Osteocyte (in vitro differentiated cells): ENCODE measurements at regions not wholly inside any gene's neighbourhood (a gene's known extent, or its start where the extent isn't known, plus 50 kb on each side); places are given as distances from the start of the nearest gene placed in this dataset.

Source experiments
- DNase-seq: peaks from one replicate; pipeline ENCODE4 v3.0.0; 2021; ENCODE audit warnings: mixed read lengths; ENCODE audit not compliant: unreplicated experiment; ENCODE audit errors: extremely low spot score
- H3K27ac Mint-ChIP-seq: one replicate; pipeline ENCODE4 v1.8.0; 2021; ENCODE audit warnings: mild to moderate bottlenecking, mixed read lengths; ENCODE audit not compliant: unreplicated experiment
- H3K27me3 Mint-ChIP-seq: one replicate; pipeline ENCODE4 v1.8.0; 2021; ENCODE audit warnings: mixed read lengths; ENCODE audit not compliant: unreplicated experiment
- H3K36me3 Mint-ChIP-seq: one replicate; pipeline ENCODE4 v1.8.0; 2021; ENCODE audit warnings: mixed read lengths; ENCODE audit not compliant: unreplicated experiment
- H3K4me1 Mint-ChIP-seq: one replicate; pipeline ENCODE4 v1.8.0; 2021; ENCODE audit warnings: mixed read lengths; ENCODE audit not compliant: unreplicated experiment
- H3K4me3 Mint-ChIP-seq: one replicate; pipeline ENCODE4 v1.8.0; 2021; ENCODE audit warnings: mild to moderate bottlenecking, moderate library complexity, mixed read lengths; ENCODE audit not compliant: unreplicated experiment
- H3K9me3 Mint-ChIP-seq: one replicate; pipeline ENCODE4 v1.8.0; 2021; ENCODE audit warnings: mixed read lengths; ENCODE audit not compliant: unreplicated experiment
- TF ChIP-seq, protein P1 (sequence below): fragments of 200-600 bp; sonication (generic); IDR thresholded peaks from 2 replicates; pipeline ENCODE4 v1.5.0; 2021; ENCODE audit warnings: antibody characterized with exemption, mild to moderate bottlenecking, moderate library complexity

DNA sequence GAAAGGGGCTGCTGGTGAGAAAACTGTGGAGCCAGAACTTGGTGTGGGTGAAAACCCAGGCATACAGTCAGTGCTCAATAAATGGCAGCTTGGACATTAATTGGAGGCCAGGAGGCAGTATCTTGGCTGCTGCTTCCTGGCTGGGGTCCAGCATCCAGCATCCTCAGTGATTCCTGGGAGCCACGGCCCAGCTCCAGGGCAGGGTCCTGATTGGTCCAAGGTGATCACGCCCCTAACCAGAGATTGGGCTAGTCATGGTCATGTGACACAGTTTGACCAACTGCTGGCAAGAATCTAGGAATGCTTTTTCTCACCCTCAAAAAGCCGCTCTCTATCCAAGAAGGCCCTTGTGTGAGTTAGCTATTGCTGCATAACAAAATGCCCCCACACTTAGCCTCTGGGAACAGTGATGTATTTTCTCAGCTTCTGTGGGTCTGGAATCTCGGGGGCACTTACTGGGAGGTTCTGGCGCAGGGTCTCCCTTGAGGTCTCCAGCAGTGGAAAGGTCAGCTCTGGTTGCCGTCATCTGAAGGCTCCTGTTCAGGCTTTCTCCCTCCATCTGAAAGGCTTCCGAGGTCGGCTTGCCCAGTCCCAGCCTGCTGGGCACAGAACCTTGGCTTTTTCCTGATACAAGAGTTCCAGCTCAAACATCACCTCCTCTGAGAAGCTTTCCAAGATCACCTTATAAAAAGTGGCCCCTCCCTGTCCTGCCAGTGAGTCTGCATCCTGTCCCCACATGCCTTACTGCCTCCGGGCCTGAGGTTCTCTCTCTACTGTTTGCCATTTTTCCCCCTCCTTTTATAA, 119.2 kb upstream of the NCOR2 start:
- no peak for DNase-seq
- peak overlapping the region; percentile 93 for H3K27ac Mint-ChIP-seq
- no peak overlapping the region for H3K4me3 Mint-ChIP-seq

DNA sequence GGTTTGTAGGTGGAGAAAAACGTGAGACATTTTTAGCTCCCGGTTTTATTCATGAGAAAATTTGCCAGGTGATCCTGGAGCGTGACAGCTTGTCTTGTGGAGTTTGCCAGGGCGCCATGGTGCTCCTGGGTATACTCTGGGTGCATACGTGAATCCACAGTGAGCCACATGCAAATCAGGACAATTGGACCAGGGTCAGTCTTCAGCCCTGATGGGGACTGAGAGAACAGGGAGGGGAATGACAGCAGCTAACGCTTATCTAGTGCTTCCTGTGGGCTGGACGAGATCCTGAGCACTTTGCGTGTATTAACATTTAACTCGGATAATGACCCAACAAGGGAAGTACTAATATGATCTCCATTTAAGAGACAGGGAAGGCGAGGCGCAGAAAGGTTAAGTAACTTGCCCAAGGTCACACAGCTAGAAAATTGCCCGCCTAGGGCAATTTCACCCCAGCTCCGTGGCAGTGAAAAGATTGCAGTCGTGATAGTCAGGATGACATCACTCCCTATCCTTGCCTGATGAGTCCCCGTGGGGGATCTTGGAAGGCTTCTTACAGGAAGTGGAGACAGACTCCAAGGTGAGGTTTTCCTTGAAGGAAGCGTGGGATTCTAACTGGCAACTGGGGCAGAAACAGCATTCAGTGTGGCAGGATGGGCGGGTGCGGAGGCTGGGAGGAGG, 118.4 kb upstream of the NCOR2 start:
- TF ChIP-seq, protein P1, sequence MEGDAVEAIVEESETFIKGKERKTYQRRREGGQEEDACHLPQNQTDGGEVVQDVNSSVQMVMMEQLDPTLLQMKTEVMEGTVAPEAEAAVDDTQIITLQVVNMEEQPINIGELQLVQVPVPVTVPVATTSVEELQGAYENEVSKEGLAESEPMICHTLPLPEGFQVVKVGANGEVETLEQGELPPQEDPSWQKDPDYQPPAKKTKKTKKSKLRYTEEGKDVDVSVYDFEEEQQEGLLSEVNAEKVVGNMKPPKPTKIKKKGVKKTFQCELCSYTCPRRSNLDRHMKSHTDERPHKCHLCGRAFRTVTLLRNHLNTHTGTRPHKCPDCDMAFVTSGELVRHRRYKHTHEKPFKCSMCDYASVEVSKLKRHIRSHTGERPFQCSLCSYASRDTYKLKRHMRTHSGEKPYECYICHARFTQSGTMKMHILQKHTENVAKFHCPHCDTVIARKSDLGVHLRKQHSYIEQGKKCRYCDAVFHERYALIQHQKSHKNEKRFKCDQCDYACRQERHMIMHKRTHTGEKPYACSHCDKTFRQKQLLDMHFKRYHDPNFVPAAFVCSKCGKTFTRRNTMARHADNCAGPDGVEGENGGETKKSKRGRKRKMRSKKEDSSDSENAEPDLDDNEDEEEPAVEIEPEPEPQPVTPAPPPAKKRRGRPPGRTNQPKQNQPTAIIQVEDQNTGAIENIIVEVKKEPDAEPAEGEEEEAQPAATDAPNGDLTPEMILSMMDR = no peak
- Mint-ChIP-seq H3K36me3 (no peaks in the 10 kb centered on the region), H3K4me1 (peaks cover 76% of the 10 kb centered on the region), H3K9me3 (no peaks in the 10 kb centered on the region), H3K27ac (peak overlapping the region; percentile 93), H3K4me3 (peak overlapping the region; percentile 59), H3K27me3 (no peaks in the 10 kb centered on the region)
- no peak for DNase-seq

More for the DNA sequence above, 119.2 kb upstream of the NCOR2 start:
- Mint-ChIP-seq H3K9me3 (no peaks in the 10 kb centered on the region), H3K4me1 (peaks cover 71% of the 10 kb centered on the region), H3K36me3 (no peaks in the 10 kb centered on the region), H3K27me3 (no peaks in the 10 kb centered on the region)
- TF ChIP-seq, protein P1 = no peak

- H3K9me3 Mint-ChIP-seq = no peaks in the 10 kb centered on the region
- DNase-seq = no peak
- peaks cover 77% of the 10 kb centered on the region for H3K4me1 Mint-ChIP-seq
- H3K27ac Mint-ChIP-seq = peak overlapping the region; percentile 93
- no peaks in the 10 kb centered on the region for H3K27me3 Mint-ChIP-seq
- no peaks in the 10 kb centered on the region for H3K36me3 Mint-ChIP-seq
- TF ChIP-seq, protein P1 = no peak
- peak overlapping the region; percentile 59 for H3K4me3 Mint-ChIP-seq
Observed at GRCh38 chr12:124684971-124685688, 117.7 kb upstream of the NCOR2 start.

DNA sequence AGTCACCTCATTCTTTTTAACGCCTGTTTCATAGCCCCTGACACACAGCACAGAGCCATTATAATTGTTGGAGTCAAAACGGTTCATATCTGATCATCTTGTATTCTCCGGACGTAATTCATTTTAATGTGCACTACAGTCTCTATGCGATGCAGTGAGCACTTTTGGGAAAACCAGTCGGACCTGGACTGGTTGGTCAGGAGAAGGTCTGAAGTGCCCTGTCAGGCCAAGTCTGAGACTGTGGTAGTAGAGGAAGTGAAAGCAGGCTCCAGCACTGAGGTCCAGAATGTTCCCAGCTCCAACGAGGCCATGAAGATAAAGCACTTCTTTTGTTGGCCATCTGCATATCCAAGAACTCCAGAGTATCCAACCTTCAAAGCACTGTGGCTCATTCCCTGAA, 117.1 kb upstream of the NCOR2 start:
- H3K36me3 Mint-ChIP-seq = no peaks in the 10 kb centered on the region
- TF ChIP-seq, protein P1 = no peak
- peak overlapping the region; percentile 59 for H3K4me3 Mint-ChIP-seq
- H3K9me3 Mint-ChIP-seq = no peaks in the 10 kb centered on the region
- H3K4me1 Mint-ChIP-seq = peaks cover 84% of the 10 kb centered on the region
- H3K27me3 Mint-ChIP-seq = no peaks in the 10 kb centered on the region
- DNase-seq = no peak
- peak overlapping the region; percentile 93 for H3K27ac Mint-ChIP-seq
